Ovary (tissue), 3 donors: ENCODE measurements at regions not wholly inside any gene's neighbourhood (a gene's known extent, or its start where the extent isn't known, plus 50 kb on each side); places are given as distances from the start of the nearest gene placed in this dataset.

ENCODE experiments used
- CTCF ChIP-seq, 3 donors: fragments of 450-650 bp in 2 of 3; fragments of 200-600 bp in 1 of 3; IDR thresholded peaks; one replicate each; pipeline versions ENCODE4 v1.5.1 to v1.8.0; 2016 to 2022; ENCODE audit warnings: antibody characterized with exemption in 3 of 3, mild to moderate bottlenecking in 1 of 3
- EP300 ChIP-seq: sonication (generic); formaldehyde crosslinking; IDR thresholded peaks from one replicate; pipeline ENCODE4 v1.6.1; 2017; ENCODE audit warnings: antibody characterized with exemption
- donor health status: DM: no; HTN: no; CAD: no.

GRCh38 chrX:51395480-51395809, 62.8 kb downstream of the NUDT10 start:
- TF ChIP-seq CTCF (IDR thresholded peaks at IDR 0.05) = no peak
- TF ChIP-seq EP300 = no peak
